ENCODE measurements at regions not wholly inside any gene's neighbourhood (a gene's known extent, or its start where the extent isn't known, plus 50 kb on each side); places are given as distances from the start of the nearest gene placed in this dataset.
"Not testable (repeated sequence)": the region's sequence is repeated elsewhere in the genome, so short reads cannot be mapped to it uniquely, and the experiment has no call there.

GRCh38 chr13:46463719-46464118, 76.7 kb upstream of the RUBCNL start:
- H3K27ac ChIP-seq (replicated peaks): no peak overlapping the region
- DNase-seq: no peak

DNA sequence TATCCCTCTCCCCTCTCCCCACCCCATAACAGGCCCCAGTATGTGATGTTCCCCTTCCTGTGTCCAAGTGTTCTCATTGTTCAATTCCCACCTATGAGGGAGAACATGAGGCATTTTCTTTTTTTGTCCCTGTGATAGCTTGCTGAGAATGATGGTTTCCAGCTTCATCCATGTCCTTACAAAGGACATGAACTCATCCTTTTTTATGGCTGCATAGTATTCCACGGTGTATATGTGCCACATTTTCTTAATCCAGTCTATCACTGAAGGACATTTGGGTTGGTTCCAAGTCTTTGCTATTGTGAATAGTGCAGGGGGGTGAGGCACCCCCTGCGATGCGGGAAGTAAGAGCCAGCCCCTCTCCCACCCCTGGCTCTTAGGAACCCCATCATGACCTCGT, 73.2 kb upstream of the RUBCNL start:
- H3K9me3 ChIP-seq (replicated peaks); H3K27ac ChIP-seq (replicated peaks); H3K4me1 ChIP-seq; H3K36me3 ChIP-seq; H3K27me3 ChIP-seq (ENCODE audit: low read depth); intact Hi-C loops (cut with micrococcal nuclease); DNase-seq; H3K4me3 ChIP-seq: not testable (repeated sequence)

More at GRCh38 chr13:46463719-46464118, 76.7 kb upstream of the RUBCNL start:
- Histone ChIP-seq H3K36me3 (no peaks in the 10 kb centered on the region), H3K4me1 (no peaks in the 10 kb centered on the region), H3K4me3 (no peak overlapping the region), H3K27me3 (ENCODE audit: low read depth) (peaks cover 3% of the 10 kb centered on the region), H3K9me3 (replicated peaks) (peaks cover 4% of the 10 kb centered on the region)
- TF ChIP-seq, protein P1, sequence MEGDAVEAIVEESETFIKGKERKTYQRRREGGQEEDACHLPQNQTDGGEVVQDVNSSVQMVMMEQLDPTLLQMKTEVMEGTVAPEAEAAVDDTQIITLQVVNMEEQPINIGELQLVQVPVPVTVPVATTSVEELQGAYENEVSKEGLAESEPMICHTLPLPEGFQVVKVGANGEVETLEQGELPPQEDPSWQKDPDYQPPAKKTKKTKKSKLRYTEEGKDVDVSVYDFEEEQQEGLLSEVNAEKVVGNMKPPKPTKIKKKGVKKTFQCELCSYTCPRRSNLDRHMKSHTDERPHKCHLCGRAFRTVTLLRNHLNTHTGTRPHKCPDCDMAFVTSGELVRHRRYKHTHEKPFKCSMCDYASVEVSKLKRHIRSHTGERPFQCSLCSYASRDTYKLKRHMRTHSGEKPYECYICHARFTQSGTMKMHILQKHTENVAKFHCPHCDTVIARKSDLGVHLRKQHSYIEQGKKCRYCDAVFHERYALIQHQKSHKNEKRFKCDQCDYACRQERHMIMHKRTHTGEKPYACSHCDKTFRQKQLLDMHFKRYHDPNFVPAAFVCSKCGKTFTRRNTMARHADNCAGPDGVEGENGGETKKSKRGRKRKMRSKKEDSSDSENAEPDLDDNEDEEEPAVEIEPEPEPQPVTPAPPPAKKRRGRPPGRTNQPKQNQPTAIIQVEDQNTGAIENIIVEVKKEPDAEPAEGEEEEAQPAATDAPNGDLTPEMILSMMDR (IDR thresholded peaks at IDR 0.05; ENCODE audit: borderline replicate concordance): no peak
- intact Hi-C loops (cut with micrococcal nuclease): no loop called here

GRCh38 chr13:46457255-46457654, 70.2 kb upstream of the RUBCNL start:
- H3K36me3 ChIP-seq; H3K9me3 ChIP-seq (replicated peaks); DNase-seq; H3K4me3 ChIP-seq; H3K4me1 ChIP-seq; H3K27ac ChIP-seq (replicated peaks); H3K27me3 ChIP-seq (ENCODE audit: low read depth); intact Hi-C loops (cut with micrococcal nuclease): not testable (repeated sequence)

DNA sequence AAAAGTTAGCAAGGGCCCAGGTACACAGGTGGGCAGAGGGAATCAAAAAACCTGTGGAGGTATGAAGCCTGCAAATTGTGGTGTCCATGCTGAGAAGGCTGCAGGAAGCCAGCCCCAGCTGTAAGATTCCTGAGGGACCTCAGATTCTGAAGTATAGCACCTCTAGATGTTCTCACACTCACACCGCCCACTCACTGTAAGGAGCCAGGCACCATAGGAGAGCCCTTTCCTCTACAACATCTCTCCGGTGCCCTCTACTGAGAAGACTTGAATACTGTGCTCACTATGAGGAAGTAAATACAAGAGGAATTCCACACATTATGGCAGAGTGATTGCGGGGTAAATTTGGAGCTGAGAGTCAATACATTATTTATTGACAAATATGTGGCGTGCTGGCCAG, 68.9 kb upstream of the RUBCNL start:
- H3K9me3 ChIP-seq (replicated peaks); H3K27ac ChIP-seq (replicated peaks); H3K4me1 ChIP-seq; H3K27me3 ChIP-seq (ENCODE audit: low read depth); DNase-seq; intact Hi-C loops (cut with micrococcal nuclease); H3K4me3 ChIP-seq; H3K36me3 ChIP-seq: not testable (repeated sequence)

GRCh38 chr13:46451145-46451544, 64.1 kb upstream of the RUBCNL start:
- H3K27me3 ChIP-seq (ENCODE audit: low read depth); intact Hi-C loops (cut with micrococcal nuclease); H3K27ac ChIP-seq (replicated peaks); H3K4me3 ChIP-seq; H3K36me3 ChIP-seq; H3K9me3 ChIP-seq (replicated peaks); DNase-seq; H3K4me1 ChIP-seq: not testable (repeated sequence)

- H3K36me3 ChIP-seq; H3K4me3 ChIP-seq; H3K27ac ChIP-seq (replicated peaks); H3K27me3 ChIP-seq (ENCODE audit: low read depth); H3K4me1 ChIP-seq; DNase-seq; H3K9me3 ChIP-seq (replicated peaks); intact Hi-C loops (cut with micrococcal nuclease): not testable (repeated sequence)
Observed at GRCh38 chr13:46449949-46450348, 62.9 kb upstream of the RUBCNL start.

- H3K4me1 ChIP-seq; H3K27me3 ChIP-seq (ENCODE audit: low read depth): not testable (repeated sequence)
Observed at GRCh38 chr13:46448148-46448547, 61.1 kb upstream of the RUBCNL start.

DNA sequence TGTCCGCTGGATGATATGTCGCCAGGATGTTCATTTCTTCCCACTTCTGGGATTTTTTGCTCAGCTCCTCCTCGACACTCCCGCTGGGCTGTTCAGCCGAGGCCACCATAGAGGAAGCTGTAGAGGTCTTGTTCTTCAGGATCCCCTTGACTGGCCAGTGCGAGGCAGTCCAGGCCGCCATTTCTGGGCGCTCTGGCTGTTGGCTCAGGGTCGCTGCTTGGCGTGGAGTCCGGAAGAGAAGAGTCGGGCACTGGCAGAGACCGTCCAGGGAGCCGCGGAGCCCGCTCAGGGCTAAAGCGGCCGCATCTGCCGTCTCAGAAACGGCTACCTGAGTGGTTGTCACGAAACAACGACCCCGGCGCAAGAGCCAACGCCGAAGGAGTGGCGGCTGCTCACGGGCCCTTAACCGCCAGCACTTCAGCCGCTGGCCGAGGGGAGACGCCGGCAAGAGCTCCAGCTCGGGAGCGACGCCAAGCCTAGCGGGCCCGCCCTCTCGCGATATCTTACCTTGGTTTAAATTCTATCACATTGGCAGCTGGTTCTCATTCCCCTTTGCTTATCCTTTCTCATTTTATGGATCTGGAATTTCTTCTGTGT, 50.9 kb upstream of the RUBCNL start:
- H3K27me3 ChIP-seq (ENCODE audit: low read depth); H3K27ac ChIP-seq (replicated peaks); intact Hi-C loops (cut with micrococcal nuclease); H3K4me1 ChIP-seq; H3K9me3 ChIP-seq (replicated peaks); H3K4me3 ChIP-seq; H3K36me3 ChIP-seq; DNase-seq: not testable (repeated sequence)

More at GRCh38 chr13:46448148-46448547, 61.1 kb upstream of the RUBCNL start:
- H3K4me3 ChIP-seq; DNase-seq; H3K27ac ChIP-seq (replicated peaks); H3K9me3 ChIP-seq (replicated peaks); H3K36me3 ChIP-seq; intact Hi-C loops (cut with micrococcal nuclease): not testable (repeated sequence)

Data from left ventricle myocardium inferior (tissue), 1 donor.